ENCODE measurements at regions not wholly inside any gene's neighbourhood (a gene's known extent, or its start where the extent isn't known, plus 50 kb on each side); places are given as distances from the start of the nearest gene placed in this dataset.

GRCh38 chr5:135089912-135090311 is 55.9 kb upstream of the PITX1 start:
- TF ChIP-seq CTCF (IDR thresholded peaks at IDR 0.05), result no peak
- no peak for TF ChIP-seq POLR2A (IDR thresholded peaks at IDR 0.05)
- ATAC-seq (no peak), DNase-seq (no peak)
- Histone ChIP-seq H3K27ac (no peak overlapping the region), H3K27me3 (no peaks in the 10 kb centered on the region), H3K4me1 (no peaks in the 10 kb centered on the region), H3K4me3 (no peak overlapping the region), H3K9me3 (no peaks in the 10 kb centered on the region), H3K36me3 (no peaks in the 10 kb centered on the region)
- intact Hi-C loops (cut with DNase I), result no loop called here
- WGBS (ENCODE audit: insufficient coverage, low coverage, low lambda C conversion rate, missing lambda C conversion rate), result 56% methylated on average over 2 of the region's 3 CpGs

DNA sequence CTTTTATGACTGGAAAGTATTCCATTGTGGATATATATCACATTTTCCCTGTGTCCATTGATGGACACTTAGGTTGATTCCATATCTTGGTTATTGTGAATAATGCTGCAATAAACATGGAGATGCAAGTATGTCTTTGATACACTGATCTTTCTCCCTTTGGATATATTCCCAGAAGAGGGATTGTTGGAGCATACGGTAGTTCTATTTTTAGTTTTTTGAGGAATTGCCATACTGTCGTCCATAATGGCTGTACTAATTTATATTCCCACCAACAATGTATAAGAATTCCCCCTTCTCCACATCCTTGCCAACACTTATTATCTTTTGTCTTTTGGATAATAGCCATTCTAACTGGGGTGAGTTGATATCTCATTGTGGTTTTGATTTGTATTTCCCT is 54.9 kb upstream of the PITX1 start:
- DNase-seq, result no peak
- Histone ChIP-seq H3K4me3 (no peak overlapping the region), H3K27me3 (no peaks in the 10 kb centered on the region), H3K4me1 (no peaks in the 10 kb centered on the region), H3K9me3 (no peaks in the 10 kb centered on the region), H3K27ac (no peak overlapping the region), H3K36me3 (no peaks in the 10 kb centered on the region)
- TF ChIP-seq CTCF (IDR thresholded peaks at IDR 0.05), result no peak
- TF ChIP-seq POLR2A (IDR thresholded peaks at IDR 0.05), result no peak
- intact Hi-C loops (cut with DNase I), result no loop called here
- 27% methylated on average over 2 of the region's 2 CpGs for WGBS (ENCODE audit: insufficient coverage, low coverage, low lambda C conversion rate, missing lambda C conversion rate)
- ATAC-seq, result no peak

DNA sequence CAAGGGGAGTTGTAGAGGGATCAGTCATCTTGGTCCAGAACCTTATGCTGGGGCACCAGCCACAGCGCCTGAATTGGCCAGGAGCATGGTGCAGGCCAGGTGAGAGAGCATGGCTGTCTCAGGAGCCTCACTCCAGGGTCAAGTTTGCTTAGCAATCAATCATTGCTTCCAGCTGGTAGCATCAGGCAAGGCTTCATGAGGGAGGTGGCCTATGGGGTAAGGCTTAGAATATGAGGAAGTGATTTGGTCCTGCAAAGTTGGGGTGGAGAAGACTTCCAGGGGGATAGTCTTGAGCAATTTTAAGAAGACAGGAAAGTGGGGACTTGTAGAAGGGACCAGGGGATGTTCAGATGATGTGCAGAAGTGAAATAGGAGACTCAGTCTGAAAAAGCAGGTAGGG is 53.9 kb upstream of the PITX1 start:
- H3K4me3 ChIP-seq, result no peak overlapping the region
- 50% methylated on average over 1 of the region's 1 CpG for WGBS (ENCODE audit: insufficient coverage, low coverage, low lambda C conversion rate, missing lambda C conversion rate)
- no peak overlapping the region for H3K27ac ChIP-seq
- DNase-seq, result no peak
- no peaks in the 10 kb centered on the region for H3K36me3 ChIP-seq
- intact Hi-C loops (cut with DNase I), result no loop called here
- no peaks in the 10 kb centered on the region for H3K4me1 ChIP-seq
- no peak for TF ChIP-seq POLR2A (IDR thresholded peaks at IDR 0.05)
- no peak for TF ChIP-seq CTCF (IDR thresholded peaks at IDR 0.05)
- H3K27me3 ChIP-seq, result no peaks in the 10 kb centered on the region
- no peaks in the 10 kb centered on the region for H3K9me3 ChIP-seq
- no peak for ATAC-seq

GRCh38 chr5:135085936-135086725 is 52.1 kb upstream of the PITX1 start:
- WGBS (ENCODE audit: insufficient coverage, low coverage, low lambda C conversion rate, missing lambda C conversion rate), result 94% methylated on average over 6 of the region's 17 CpGs
- no peaks in the 10 kb centered on the region for H3K36me3 ChIP-seq
- no peaks in the 10 kb centered on the region for H3K27me3 ChIP-seq
- ATAC-seq, result no peak
- DNase-seq, result peak in 1 of 3 donors; percentile 3
- no peak overlapping the region for H3K27ac ChIP-seq
- no peak overlapping the region for H3K4me3 ChIP-seq
- intact Hi-C loops (cut with DNase I), result no loop called here
- TF ChIP-seq CTCF (IDR thresholded peaks at IDR 0.05) (no peak), POLR2A (IDR thresholded peaks at IDR 0.05) (no peak)
- no peaks in the 10 kb centered on the region for H3K9me3 ChIP-seq
- no peaks in the 10 kb centered on the region for H3K4me1 ChIP-seq

All from right lobe of liver (tissue), 6 donors.